OCI-LY1 (cell line): ENCODE measurements at regions not wholly inside any gene's neighbourhood (a gene's known extent, or its start where the extent isn't known, plus 50 kb on each side); places are given as distances from the start of the nearest gene placed in this dataset.

Experiments
- H2AFZ ChIP-seq: fragments of 200-600 bp; sonication (generic), shearing (Covaris generic); 2 replicates; pipeline ENCODE4 v1.6.0; 2014; ENCODE audit warnings: antibody characterized with exemption, mild to moderate bottlenecking, low read length
- H3F3A ChIP-seq: fragments of 200-600 bp; sonication (generic), shearing (Covaris generic); 2 replicates; pipeline ENCODE4 v1.6.0; 2014; ENCODE audit warnings: mild to moderate bottlenecking, antibody characterized with exemption, low read length, moderate library complexity; ENCODE audit not compliant: insufficient read depth
- H3K27ac ChIP-seq: fragments of 200-600 bp; sonication (generic); 2 replicates; pipeline ENCODE4 v1.5.1; 2014; ENCODE audit warnings: low read length, mixed run types, mild to moderate bottlenecking, low read depth; ENCODE audit not compliant: poor library complexity, severe bottlenecking
- H3K27me3 ChIP-seq: fragments of 200-600 bp; sonication (generic); 2 replicates; pipeline ENCODE4 v1.6.0; 2014; ENCODE audit warnings: antibody characterized with exemption, mild to moderate bottlenecking, low read length, moderate library complexity; ENCODE audit not compliant: insufficient read depth
- H3K36me3 ChIP-seq: fragments of 200-600 bp; sonication (generic); 2 replicates; pipeline ENCODE4 v1.6.1; 2014; ENCODE audit warnings: mild to moderate bottlenecking, antibody characterized with exemption, low read length, moderate library complexity, mixed read lengths; ENCODE audit not compliant: insufficient read depth
- H3K4me1 ChIP-seq: fragments of 200-600 bp; sonication (generic); 2 replicates; pipeline ENCODE4 v1.5.1; 2014; ENCODE audit warnings: mild to moderate bottlenecking, low read length, moderate library complexity; ENCODE audit not compliant: insufficient read depth, severe bottlenecking
- H3K4me2 ChIP-seq: fragments of 200-600 bp; sonication (generic), shearing (Covaris generic); 2 replicates; pipeline ENCODE4 v1.6.1; 2014; ENCODE audit warnings: low read length
- H3K4me3 ChIP-seq: fragments of 200-600 bp; sonication (generic); 2 replicates; pipeline ENCODE4 v1.5.1; 2014; ENCODE audit warnings: low read length, low read depth, mild to moderate bottlenecking, mixed read lengths; ENCODE audit not compliant: poor library complexity, severe bottlenecking
- H3K79me2 ChIP-seq: fragments of 200-600 bp; shearing (Covaris generic); 2 replicates; pipeline ENCODE4 v1.6.1; 2016; ENCODE audit warnings: mixed run types, low read length, mixed read lengths; ENCODE audit not compliant: insufficient read depth
- H3K9ac ChIP-seq: fragments of 200-600 bp; sonication (generic), shearing (Covaris generic); 2 replicates; pipeline ENCODE4 v1.6.1; 2014; ENCODE audit warnings: mild to moderate bottlenecking, low read length, mixed read lengths
- H3K9me2 ChIP-seq: fragments of 200-600 bp; sonication (generic), shearing (Covaris generic); 2 replicates; pipeline ENCODE4 v1.6.1; 2014; ENCODE audit warnings: low read depth, mild to moderate bottlenecking, low read length, mixed read lengths
- H3K9me3 ChIP-seq: fragments of 200-600 bp; shearing (Covaris generic); 2 replicates; pipeline ENCODE4 v1.6.1; 2014; ENCODE audit warnings: low read length, mixed read lengths
- H4K20me1 ChIP-seq: fragments of 200-600 bp; sonication (generic), shearing (Covaris generic); 2 replicates; pipeline ENCODE4 v1.6.0; 2016; ENCODE audit warnings: mild to moderate bottlenecking, low read length; ENCODE audit not compliant: insufficient read depth
- EZH2 ChIP-seq: fragments of 200-600 bp; sonication (generic), shearing (Covaris generic); IDR thresholded peaks from 2 replicates; pipeline ENCODE4 v1.8.0; 2017; ENCODE audit warnings: borderline replicate concordance, mixed run types, mild to moderate bottlenecking, antibody characterized with exemption, low read length, moderate library complexity, mixed read lengths
- TF ChIP-seq, protein P1 (sequence below): fragments of 200-600 bp; sonication (generic), shearing (Covaris generic); IDR thresholded peaks from 2 replicates; pipeline ENCODE4 v1.5.1; 2017; ENCODE audit warnings: mild to moderate bottlenecking, antibody characterized with exemption, low read length, moderate library complexity, mixed read lengths

DNA sequence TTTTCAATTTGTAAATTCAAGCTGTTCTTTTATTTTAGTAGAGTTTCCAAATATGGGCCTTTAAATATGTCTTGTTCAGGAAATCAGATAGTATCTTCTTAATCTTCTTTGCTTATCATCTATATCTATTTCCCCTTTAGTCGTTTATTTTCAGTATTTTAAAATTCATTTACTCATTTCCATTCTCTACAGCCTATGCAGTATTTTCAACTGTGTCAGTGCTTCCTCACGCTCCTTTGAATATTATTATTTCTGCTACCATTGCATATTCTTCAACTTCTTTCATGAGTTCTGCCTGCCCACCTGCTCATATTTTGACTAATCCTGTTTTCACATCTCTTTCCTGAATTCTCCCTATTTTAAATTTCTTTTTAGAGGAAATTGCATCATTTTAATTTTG lies 185.4 kb downstream of the DKK2 start:
- Histone ChIP-seq H3K36me3 (no peaks in the 10 kb centered on the region), H3K4me3 (no peak overlapping the region), H3K27me3 (no peaks in the 10 kb centered on the region), H2AFZ (no peak overlapping the region), H3K9ac (no peak overlapping the region), H3K4me1 (no peaks in the 10 kb centered on the region), H3K79me2 (no peaks in the 10 kb centered on the region), H3K4me2 (no peak overlapping the region), H4K20me1 (no peaks in the 10 kb centered on the region), H3K9me3 (no peaks in the 10 kb centered on the region), H3K27ac (no peak overlapping the region), H3F3A (no peaks in the 10 kb centered on the region), H3K9me2 (no peaks in the 10 kb centered on the region)
- TF ChIP-seq, protein P1, sequence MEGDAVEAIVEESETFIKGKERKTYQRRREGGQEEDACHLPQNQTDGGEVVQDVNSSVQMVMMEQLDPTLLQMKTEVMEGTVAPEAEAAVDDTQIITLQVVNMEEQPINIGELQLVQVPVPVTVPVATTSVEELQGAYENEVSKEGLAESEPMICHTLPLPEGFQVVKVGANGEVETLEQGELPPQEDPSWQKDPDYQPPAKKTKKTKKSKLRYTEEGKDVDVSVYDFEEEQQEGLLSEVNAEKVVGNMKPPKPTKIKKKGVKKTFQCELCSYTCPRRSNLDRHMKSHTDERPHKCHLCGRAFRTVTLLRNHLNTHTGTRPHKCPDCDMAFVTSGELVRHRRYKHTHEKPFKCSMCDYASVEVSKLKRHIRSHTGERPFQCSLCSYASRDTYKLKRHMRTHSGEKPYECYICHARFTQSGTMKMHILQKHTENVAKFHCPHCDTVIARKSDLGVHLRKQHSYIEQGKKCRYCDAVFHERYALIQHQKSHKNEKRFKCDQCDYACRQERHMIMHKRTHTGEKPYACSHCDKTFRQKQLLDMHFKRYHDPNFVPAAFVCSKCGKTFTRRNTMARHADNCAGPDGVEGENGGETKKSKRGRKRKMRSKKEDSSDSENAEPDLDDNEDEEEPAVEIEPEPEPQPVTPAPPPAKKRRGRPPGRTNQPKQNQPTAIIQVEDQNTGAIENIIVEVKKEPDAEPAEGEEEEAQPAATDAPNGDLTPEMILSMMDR: no peak
- no peak for TF ChIP-seq EZH2

DNA sequence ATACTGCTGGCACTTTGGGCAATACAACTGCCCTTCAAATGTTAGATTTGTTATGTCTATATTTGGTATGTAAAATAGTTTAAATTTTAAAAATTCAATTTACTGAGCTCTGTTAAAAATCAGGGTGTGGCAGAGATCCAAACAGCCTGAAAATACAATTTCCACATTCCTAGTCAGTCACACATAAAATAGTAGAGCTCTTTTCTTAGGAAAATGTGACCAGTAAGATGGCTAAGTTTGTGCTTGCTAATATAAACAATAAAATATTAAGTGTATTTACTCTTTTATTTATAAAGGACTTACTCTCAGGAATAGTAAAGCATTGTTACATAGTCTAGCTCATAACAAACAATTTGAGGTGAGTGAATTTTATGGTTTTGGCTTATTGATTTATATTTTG lies 200.2 kb downstream of the DKK2 start:
- no peak overlapping the region for H3K27ac ChIP-seq
- H2AFZ ChIP-seq: no peak overlapping the region
- H3K4me2 ChIP-seq: no peak overlapping the region
- no peak overlapping the region for H3K4me3 ChIP-seq
- H4K20me1 ChIP-seq: no peaks in the 10 kb centered on the region
- H3K36me3 ChIP-seq: no peaks in the 10 kb centered on the region
- no peaks in the 10 kb centered on the region for H3K4me1 ChIP-seq
- H3K9ac ChIP-seq: no peak overlapping the region
- no peaks in the 10 kb centered on the region for H3K79me2 ChIP-seq
- H3K9me3 ChIP-seq: peaks cover 4% of the 10 kb centered on the region; the same call in 1 of the 2 replicates
- TF ChIP-seq, protein P1: no peak
- no peak for TF ChIP-seq EZH2
- H3F3A ChIP-seq: no peaks in the 10 kb centered on the region
- H3K9me2 ChIP-seq: no peaks in the 10 kb centered on the region
- H3K27me3 ChIP-seq: no peaks in the 10 kb centered on the region

DNA sequence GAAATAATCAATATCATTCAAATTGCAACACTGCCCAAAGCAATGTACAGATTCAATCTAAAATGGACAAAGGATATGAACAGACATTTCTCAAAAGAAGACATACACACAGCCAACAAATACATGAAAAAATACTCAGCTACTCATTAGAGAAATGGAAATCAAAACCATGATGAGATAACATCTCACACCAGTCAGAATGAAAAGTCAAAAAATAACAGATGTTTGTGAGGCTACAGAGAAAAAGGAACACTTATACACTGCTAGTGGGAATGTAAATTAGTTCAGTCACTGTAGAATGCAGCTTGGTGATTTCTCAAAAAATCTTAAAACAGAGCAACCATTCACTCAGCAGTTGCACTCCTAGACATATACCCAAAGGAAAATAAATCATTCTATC lies 205.2 kb downstream of the DKK2 start:
- TF ChIP-seq EZH2: no peak
- TF ChIP-seq, protein P1: no peak
- no peaks in the 10 kb centered on the region for H3K4me1 ChIP-seq
- H3F3A ChIP-seq: no peaks in the 10 kb centered on the region
- H3K4me2 ChIP-seq: no peak overlapping the region
- H3K9me2 ChIP-seq: no peaks in the 10 kb centered on the region
- H3K36me3 ChIP-seq: no peaks in the 10 kb centered on the region
- H4K20me1 ChIP-seq: no peaks in the 10 kb centered on the region
- H3K27ac ChIP-seq: no peak overlapping the region
- H3K4me3 ChIP-seq: no peak overlapping the region
- no peaks in the 10 kb centered on the region for H3K27me3 ChIP-seq
- H3K9ac ChIP-seq: no peak overlapping the region
- H3K9me3 ChIP-seq: no peaks in the 10 kb centered on the region
- H2AFZ ChIP-seq: no peak overlapping the region
- no peaks in the 10 kb centered on the region for H3K79me2 ChIP-seq
